DND-41 (cell line): ENCODE measurements at regions not wholly inside any gene's neighbourhood (a gene's known extent, or its start where the extent isn't known, plus 50 kb on each side); places are given as distances from the start of the nearest gene placed in this dataset.

Source experiments
- ATAC-seq: fragments of 200-7000 bp; cut with Tn5 transposase; 3 replicates; pipeline ENCODE4 v1.9.1; 2021; ENCODE audit warnings: low read depth; ENCODE audit not compliant: insufficient read depth
- DNase-seq: peaks from one replicate; pipeline ENCODE4 v3.0.0-alpha.2; 2020
- H2AFZ ChIP-seq: 2 replicates; pipeline ENCODE4 v1.6.0; 2012; ENCODE audit warnings: low read depth, low read length
- H3K27ac ChIP-seq: 2 replicates; pipeline ENCODE4 v1.5.1; 2012; ENCODE audit warnings: low read length, inconsistent platforms
- H3K27me3 ChIP-seq: fragments of 200-600 bp; sonication (generic); 2 replicates; pipeline ENCODE4 v1.6.0; 2012; ENCODE audit warnings: low read length, mild to moderate bottlenecking, inconsistent platforms; ENCODE audit not compliant: insufficient read depth, poor library complexity
- H3K36me3 ChIP-seq: 2 replicates; pipeline ENCODE4 v1.5.1; 2012; ENCODE audit warnings: low read length, inconsistent platforms; ENCODE audit not compliant: insufficient read depth
- H3K4me1 ChIP-seq: 2 replicates; pipeline ENCODE4 v1.5.1; 2012; ENCODE audit warnings: mild to moderate bottlenecking, low read length; ENCODE audit not compliant: insufficient read depth
- H3K4me2 ChIP-seq: 2 replicates; pipeline ENCODE4 v1.6.0; 2012; ENCODE audit warnings: mild to moderate bottlenecking, moderate library complexity, low read length, inconsistent platforms; ENCODE audit not compliant: insufficient read depth
- H3K4me3 ChIP-seq, 2 experiments: fragments of 200-600 bp in 1 of 2; shearing (Covaris generic) in 1 of 2; 2 replicates each; pipeline ENCODE4 v1.5.1; 2012 to 2016; ENCODE audit warnings: inconsistent platforms in 2 of 2, low read length in 2 of 2, mild to moderate bottlenecking in 2 of 2, low read depth in 1 of 2, moderate library complexity in 1 of 2
- H3K79me2 ChIP-seq: 2 replicates; pipeline ENCODE4 v1.6.0; 2012; ENCODE audit warnings: low read length, inconsistent platforms; ENCODE audit not compliant: insufficient read depth
- H3K9ac ChIP-seq: 2 replicates; pipeline ENCODE4 v1.6.0; 2012; ENCODE audit warnings: low read depth, mild to moderate bottlenecking, inconsistent platforms, low read length, moderate library complexity
- H3K9me3 ChIP-seq: 2 replicates; pipeline ENCODE4 v1.5.1; 2012; ENCODE audit warnings: low read length, moderate library complexity, mild to moderate bottlenecking, inconsistent platforms; ENCODE audit not compliant: insufficient read depth, severe bottlenecking
- H4K20me1 ChIP-seq: 2 replicates; pipeline ENCODE4 v1.6.0; 2012; ENCODE audit warnings: low read length; ENCODE audit not compliant: insufficient read depth
- EZH2 ChIP-seq: IDR thresholded peaks from 3 replicates; pipeline ENCODE4 v1.6.1; 2012; ENCODE audit warnings: borderline replicate concordance, low read depth, mild to moderate bottlenecking, moderate library complexity, low read length, inconsistent platforms; ENCODE audit not compliant: severe bottlenecking
- TF ChIP-seq, protein P1 (sequence below): IDR thresholded peaks from 2 replicates; pipeline ENCODE4 v1.5.1; 2012; ENCODE audit warnings: borderline replicate concordance, low read length, moderate library complexity, mild to moderate bottlenecking; ENCODE audit not compliant: poor library complexity, severe bottlenecking; ENCODE audit errors: extremely low read depth

DNA sequence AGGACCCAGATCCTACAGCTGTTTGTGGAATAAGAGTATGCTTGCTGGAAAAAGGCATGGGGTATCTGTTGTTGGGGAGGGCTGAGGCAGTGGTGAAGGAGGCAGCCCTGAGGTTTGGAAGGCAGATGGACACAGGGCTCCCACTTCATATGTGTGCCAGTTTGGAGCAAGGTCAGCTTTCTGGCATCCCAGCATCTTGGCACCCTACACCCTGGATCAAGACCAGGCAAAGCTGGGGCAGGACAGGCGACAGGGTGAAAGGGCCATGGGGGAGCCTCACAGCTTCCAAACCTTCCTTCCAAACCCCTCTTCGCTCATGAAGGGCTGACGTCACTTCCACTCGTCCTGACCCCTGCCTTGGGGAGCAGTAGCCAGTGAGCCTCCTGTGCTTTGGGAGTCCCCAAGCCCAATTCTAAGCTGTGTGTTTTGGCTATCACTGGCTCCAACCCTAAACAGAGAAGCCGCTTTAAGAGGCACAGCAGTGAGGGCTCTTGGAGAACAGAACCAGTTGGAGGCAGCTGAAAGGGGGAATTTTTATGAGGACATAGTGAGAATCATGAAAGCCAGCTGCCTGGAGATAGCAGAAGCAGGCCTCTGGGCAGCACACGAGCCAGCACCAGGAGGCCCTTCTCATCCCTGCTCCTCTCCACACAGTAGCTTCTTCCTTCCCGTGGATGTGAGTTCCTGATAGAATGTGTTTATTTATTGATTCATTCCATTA, 448.6 kb upstream of the CDH4 start:
- DNase-seq, result no peak
- Histone ChIP-seq H3K79me2 (no peaks in the 10 kb centered on the region), H3K27ac (no peak overlapping the region)

DNA sequence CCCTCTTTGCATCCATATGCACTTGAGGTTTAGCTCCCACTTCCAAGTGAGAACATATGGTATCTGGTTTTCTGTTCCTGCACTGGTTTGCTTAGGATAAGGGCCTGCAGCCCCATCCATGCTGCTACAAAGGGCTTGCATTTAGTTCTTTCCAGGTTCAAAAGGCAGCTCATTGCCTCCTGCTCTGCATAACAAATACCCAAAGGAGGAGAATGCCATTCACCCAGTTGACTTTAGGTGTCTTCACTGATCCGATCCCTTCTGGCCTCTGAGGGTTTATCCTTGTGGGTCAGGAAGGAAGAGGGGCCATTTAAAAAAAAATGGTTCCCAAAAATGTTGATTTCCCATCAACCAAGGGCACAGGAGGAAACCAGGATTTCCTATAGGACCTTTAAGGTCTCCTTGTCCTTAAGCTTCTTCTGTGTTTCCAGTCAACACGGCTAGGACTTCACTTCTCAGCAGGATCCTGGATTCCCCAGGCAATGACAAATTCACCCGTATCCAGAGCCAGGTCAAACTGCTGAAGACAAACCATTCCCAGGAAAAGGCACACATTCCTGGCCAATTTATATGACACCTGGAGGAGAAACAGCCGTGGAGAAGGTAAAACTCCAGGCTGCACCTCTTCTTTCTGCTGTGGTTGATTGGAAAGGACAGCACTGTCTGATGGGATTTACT, 447.7 kb upstream of the CDH4 start:
- peaks cover 3% of the 10 kb centered on the region for H3K27me3 ChIP-seq
- H3K27ac ChIP-seq, result no peak overlapping the region

More for the DNA sequence above, 448.6 kb upstream of the CDH4 start:
- peaks cover 6% of the 10 kb centered on the region for H3K9me3 ChIP-seq
- TF ChIP-seq, protein P1, sequence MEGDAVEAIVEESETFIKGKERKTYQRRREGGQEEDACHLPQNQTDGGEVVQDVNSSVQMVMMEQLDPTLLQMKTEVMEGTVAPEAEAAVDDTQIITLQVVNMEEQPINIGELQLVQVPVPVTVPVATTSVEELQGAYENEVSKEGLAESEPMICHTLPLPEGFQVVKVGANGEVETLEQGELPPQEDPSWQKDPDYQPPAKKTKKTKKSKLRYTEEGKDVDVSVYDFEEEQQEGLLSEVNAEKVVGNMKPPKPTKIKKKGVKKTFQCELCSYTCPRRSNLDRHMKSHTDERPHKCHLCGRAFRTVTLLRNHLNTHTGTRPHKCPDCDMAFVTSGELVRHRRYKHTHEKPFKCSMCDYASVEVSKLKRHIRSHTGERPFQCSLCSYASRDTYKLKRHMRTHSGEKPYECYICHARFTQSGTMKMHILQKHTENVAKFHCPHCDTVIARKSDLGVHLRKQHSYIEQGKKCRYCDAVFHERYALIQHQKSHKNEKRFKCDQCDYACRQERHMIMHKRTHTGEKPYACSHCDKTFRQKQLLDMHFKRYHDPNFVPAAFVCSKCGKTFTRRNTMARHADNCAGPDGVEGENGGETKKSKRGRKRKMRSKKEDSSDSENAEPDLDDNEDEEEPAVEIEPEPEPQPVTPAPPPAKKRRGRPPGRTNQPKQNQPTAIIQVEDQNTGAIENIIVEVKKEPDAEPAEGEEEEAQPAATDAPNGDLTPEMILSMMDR, result no peak
- no peak overlapping the region for H3K9ac ChIP-seq
- H3K4me1 ChIP-seq, result peaks cover 12% of the 10 kb centered on the region
- H3K4me3 ChIP-seq, result no peak overlapping the region
- ATAC-seq, result no peak
- no peak overlapping the region for H2AFZ ChIP-seq
- no peaks in the 10 kb centered on the region for H3K36me3 ChIP-seq
- peaks cover 3% of the 10 kb centered on the region for H3K27me3 ChIP-seq
- H3K4me2 ChIP-seq, result no peak overlapping the region
- H4K20me1 ChIP-seq, result no peaks in the 10 kb centered on the region

GRCh38 chr20:60804918-60805630, 447.0 kb upstream of the CDH4 start:
- no peaks in the 10 kb centered on the region for H3K79me2 ChIP-seq
- peaks cover 3% of the 10 kb centered on the region for H3K9me3 ChIP-seq
- peaks cover 3% of the 10 kb centered on the region for H3K27me3 ChIP-seq
- H4K20me1 ChIP-seq, result no peaks in the 10 kb centered on the region
- H2AFZ ChIP-seq, result no peak overlapping the region
- H3K27ac ChIP-seq, result no peak overlapping the region
- H3K36me3 ChIP-seq, result no peaks in the 10 kb centered on the region
- ATAC-seq, result peak; percentile 44; the same call in 1 of the 3 replicates
- H3K4me2 ChIP-seq, result no peak overlapping the region
- no peak for DNase-seq
- no peak overlapping the region for H3K9ac ChIP-seq
- H3K4me1 ChIP-seq, result peaks cover 12% of the 10 kb centered on the region
- H3K4me3 ChIP-seq, result no peak overlapping the region
- TF ChIP-seq EZH2, result no peak
- TF ChIP-seq, protein P1, result no peak

More for the DNA sequence above, 447.7 kb upstream of the CDH4 start:
- no peak overlapping the region for H3K9ac ChIP-seq
- no peaks in the 10 kb centered on the region for H3K36me3 ChIP-seq
- no peak for DNase-seq
- TF ChIP-seq, protein P1, result no peak
- no peak for TF ChIP-seq EZH2
- peaks cover 6% of the 10 kb centered on the region for H3K9me3 ChIP-seq
- no peak overlapping the region for H3K4me3 ChIP-seq
- H4K20me1 ChIP-seq, result no peaks in the 10 kb centered on the region
- H3K79me2 ChIP-seq, result no peaks in the 10 kb centered on the region
- no peak overlapping the region for H3K4me2 ChIP-seq
- ATAC-seq, result no peak
- peaks cover 12% of the 10 kb centered on the region for H3K4me1 ChIP-seq
- no peak overlapping the region for H2AFZ ChIP-seq
